SK-N-SH (cell line): ENCODE measurements at regions not wholly inside any gene's neighbourhood (a gene's known extent, or its start where the extent isn't known, plus 50 kb on each side); places are given as distances from the start of the nearest gene placed in this dataset.

Experiments used
- CTCF ChIA-PET: fragments of 300-600, 350-600 bp; formaldehyde crosslinking; extraction: SDS; loops from one replicate; lab custom pipeline; 2021; lab: Yijun Ruan, JAX
- POLR2A ChIA-PET: fragments of 350-600 bp; sonication (Branson Sonifier 250); formaldehyde crosslinking; extraction: SDS; loops from one replicate; lab custom pipeline; 2020; ENCODE audit warnings: antibody characterized with exemption, inconsistent platforms; lab: Yijun Ruan, JAX
- DNase-seq: peaks from one replicate; pipeline ENCODE4 v3.0.0; 2012
- H2AFZ ChIP-seq: fragments of 200-600 bp; sonication (generic); 2 replicates; pipeline ENCODE4 v1.8.1; 2016; ENCODE audit warnings: antibody characterized with exemption, mild to moderate bottlenecking, low read depth
- H3F3A ChIP-seq: fragments of 200-600 bp; sonication (generic); replicated peaks from 2 replicates; pipeline ENCODE3; 2016; ENCODE audit warnings: antibody characterized with exemption, mild to moderate bottlenecking; ENCODE audit not compliant: insufficient read depth
- H3K27ac ChIP-seq, 2 experiments: fragments of 200-500 bp in 1 of 2; fragments of 200-600 bp in 1 of 2; sonication (Bioruptor generic) in 1 of 2; sonication (generic), shearing (Covaris generic) in 1 of 2; 2 replicates each; pipeline versions ENCODE4 v1.5.1 to v1.6.1; 2014 to 2016; ENCODE audit warnings: low read depth in 2 of 2, inconsistent platforms in 1 of 2, low read length in 1 of 2, mild to moderate bottlenecking in 1 of 2, mixed read lengths in 1 of 2
- H3K27me3 ChIP-seq: fragments of 200-600 bp; sonication (generic), shearing (Covaris generic); 2 replicates; pipeline ENCODE4 v1.6.1; 2016; ENCODE audit warnings: mixed run types; ENCODE audit not compliant: insufficient read depth
- H3K36me3 ChIP-seq, 2 experiments: fragments of 200-500 bp in 1 of 2; fragments of 200-600 bp in 1 of 2; sonication (Bioruptor generic) in 1 of 2; sonication (generic) in 1 of 2; replicated peaks in 1 of 2; 2 replicates each; pipeline versions ENCODE3 to v1.5.1; 2014 to 2016; ENCODE audit warnings: low read length in 1 of 2, mild to moderate bottlenecking in 1 of 2; ENCODE audit not compliant: insufficient read depth in 2 of 2, control insufficient read depth in 1 of 2
- H3K4me1 ChIP-seq, 2 experiments: fragments of 200-500 bp in 1 of 2; fragments of 200-600 bp in 1 of 2; sonication (Bioruptor generic) in 1 of 2; sonication (generic), shearing (Covaris generic) in 1 of 2; 2 replicates each; pipeline versions ENCODE4 v1.5.1 to v1.6.1; 2014 to 2016; ENCODE audit warnings: low read depth in 1 of 2, low read length in 1 of 2, mixed run types in 1 of 2; ENCODE audit not compliant: insufficient read depth in 2 of 2, control insufficient read depth in 1 of 2
- H3K4me2 ChIP-seq: fragments of 200-600 bp; sonication (generic), shearing (Covaris generic); 2 replicates; pipeline ENCODE4 v1.6.1; 2017; ENCODE audit warnings: mixed run types
- H3K4me3 ChIP-seq, 2 experiments: fragments of 200-500 bp in 1 of 2; fragments of 200-600 bp in 1 of 2; sonication (Bioruptor generic) in 1 of 2; sonication (generic), shearing (Covaris generic) in 1 of 2; 2 replicates each; pipeline versions ENCODE4 v1.5.1 to v1.8.1; 2014 to 2016; ENCODE audit warnings: low read depth in 2 of 2, inconsistent platforms in 1 of 2, low read length in 1 of 2, mild to moderate bottlenecking in 1 of 2, mixed read lengths in 1 of 2, moderate library complexity in 1 of 2
- H3K79me2 ChIP-seq: fragments of 200-600 bp; sonication (generic); 2 replicates; pipeline ENCODE4 v1.8.1; 2017; ENCODE audit warnings: mild to moderate bottlenecking; ENCODE audit not compliant: insufficient read depth
- H3K9ac ChIP-seq: fragments of 200-600 bp; sonication (generic); 2 replicates; pipeline ENCODE4 v1.6.1; 2017; ENCODE audit warnings: mixed run types
- H3K9me2 ChIP-seq: fragments of 200-600 bp; sonication (generic); 2 replicates; pipeline ENCODE4 v1.6.1; 2017; ENCODE audit warnings: mixed run types
- H3K9me3 ChIP-seq: fragments of 200-600 bp; sonication (generic); 2 replicates; pipeline ENCODE4 v1.6.1; 2017; ENCODE audit warnings: mixed run types, mild to moderate bottlenecking, moderate library complexity
- H4K20me1 ChIP-seq: fragments of 200-600 bp; sonication (generic); 2 replicates; pipeline ENCODE4 v1.6.1; 2017; ENCODE audit warnings: mild to moderate bottlenecking, mixed run types; ENCODE audit not compliant: insufficient read depth
- CTCF ChIP-seq: fragments of 200-600 bp; sonication (generic); IDR thresholded peaks from 2 replicates; pipeline ENCODE4 v1.6.1; 2017; ENCODE audit warnings: antibody characterized with exemption, mild to moderate bottlenecking, moderate library complexity
- EP300 ChIP-seq, 2 experiments: IDR thresholded peaks; 2 replicates each; pipeline versions ENCODE4 v1.4.0 to v1.6.1; 2012; ENCODE audit warnings: borderline replicate concordance in 1 of 2, low read depth in 1 of 2, low read length in 1 of 2
- IRF3 ChIP-seq: fragments of 150-350 bp; IDR thresholded peaks from 2 replicates; pipeline ENCODE4 v1.6.1; 2016; ENCODE audit warnings: mild to moderate bottlenecking, low read depth, low read length
- MAX ChIP-seq: IDR thresholded peaks from 2 replicates; pipeline ENCODE4 v1.4.0; 2012; ENCODE audit warnings: low read depth
- NRF1 ChIP-seq: IDR thresholded peaks from 2 replicates; pipeline ENCODE4 v1.6.1; 2012; ENCODE audit warnings: low read depth, mild to moderate bottlenecking, low read length
- TCF12 ChIP-seq: IDR thresholded peaks from 2 replicates; pipeline ENCODE4 v1.4.0; 2012
- USF2 ChIP-seq: fragments of 150-350 bp; IDR thresholded peaks from 2 replicates; pipeline ENCODE4 v1.6.1; 2017; ENCODE audit warnings: antibody characterized with exemption, low read length, low read depth, borderline replicate concordance
- WGBS: methylation state at CpG from one replicate; pipeline ENCODE4 v1.1.6; 2017; ENCODE audit warnings: low lambda C conversion rate; 5-methylcytosine and 5-hydroxymethylcytosine counted together

GRCh38 chr6:140174524-140174923 lies 800.1 kb upstream of the CITED2 start:
- H3K4me1 ChIP-seq, result peaks cover 0 to 6% of the 10 kb centered on the region in 2 experiments; a peak in 1 of 4 replicates
- no peaks in the 10 kb centered on the region for H3K79me2 ChIP-seq
- H3F3A ChIP-seq, result peaks cover 15% of the 10 kb centered on the region
- H3K27ac ChIP-seq, result no peak overlapping the region
- H3K27me3 ChIP-seq, result no peaks in the 10 kb centered on the region
- H4K20me1 ChIP-seq, result no peaks in the 10 kb centered on the region
- ChIA-PET POLR2A (no interaction called here), CTCF (no interaction called here)
- TF ChIP-seq NRF1 (no peak), MAX (no peak), IRF3 (no peak), USF2 (no peak), TCF12 (peak; percentile 13; the same call in 1 of the 2 replicates), CTCF (no peak)
- no peaks in the 10 kb centered on the region for H3K9me2 ChIP-seq
- no peak overlapping the region for H3K9ac ChIP-seq
- whole genome bisulfite sequencing, result 84% methylated on average over 2 of the region's 2 CpGs
- no peaks in the 10 kb centered on the region for H3K36me3 ChIP-seq
- H3K4me2 ChIP-seq, result no peak overlapping the region
- no peak for DNase-seq
- no peak overlapping the region for H2AFZ ChIP-seq
- H3K9me3 ChIP-seq, result no peaks in the 10 kb centered on the region
- no peak overlapping the region for H3K4me3 ChIP-seq

GRCh38 chr6:140168365-140168764 lies 793.9 kb upstream of the CITED2 start:
- Histone ChIP-seq H3K4me3 (no peak overlapping the region), H3F3A (no peaks in the 10 kb centered on the region), H3K36me3 (no peaks in the 10 kb centered on the region), H3K4me1 (no peaks in the 10 kb centered on the region), H2AFZ (no peak overlapping the region), H3K27me3 (no peaks in the 10 kb centered on the region), H4K20me1 (no peaks in the 10 kb centered on the region), H3K9ac (no peak overlapping the region), H3K9me3 (no peaks in the 10 kb centered on the region), H3K9me2 (no peaks in the 10 kb centered on the region), H3K4me2 (no peak overlapping the region), H3K79me2 (no peaks in the 10 kb centered on the region), H3K27ac (no peak overlapping the region)
- DNase-seq, result no peak
- TF ChIP-seq EP300 (IDR thresholded peaks at IDR 0.05; ENCODE audit: borderline replicate concordance in 1 of 2, low read depth in 1 of 2, low read length in 1 of 2), result no peak
- CTCF ChIA-PET, result no interaction called here
- WGBS, result 88% methylated on average over 3 of the region's 3 CpGs
- POLR2A ChIA-PET, result no interaction called here
